NB4 (cell line): ENCODE measurements at regions not wholly inside any gene's neighbourhood (a gene's known extent, or its start where the extent isn't known, plus 50 kb on each side); places are given as distances from the start of the nearest gene placed in this dataset.

Source experiments
- DNase-seq: peaks from one replicate; pipeline ENCODE4 v3.0.0; 2010; ENCODE audit warnings: low read depth
- H3K4me3 ChIP-seq: one replicate; pipeline ENCODE4 v1.5.1; 2011; ENCODE audit warnings: mild to moderate bottlenecking, low read depth, low read length, moderate library complexity
- MAX ChIP-seq: IDR thresholded peaks from 2 replicates; pipeline ENCODE4 v1.6.1; 2011; ENCODE audit warnings: low read depth, low read length
- MYC ChIP-seq: IDR thresholded peaks from 2 replicates; pipeline ENCODE4 v1.6.1; 2011; ENCODE audit warnings: low read depth, low read length
- POLR2A ChIP-seq: IDR thresholded peaks from 2 replicates; pipeline ENCODE4 v1.6.1; 2011; ENCODE audit warnings: mild to moderate bottlenecking; ENCODE audit not compliant: insufficient read length; ENCODE audit errors: extremely low read depth
- TF ChIP-seq, protein P1 (sequence below): IDR thresholded peaks from one replicate; pipeline ENCODE4 v1.5.1; 2012; ENCODE audit warnings: low read depth, low read length

- no peak for DNase-seq
- H3K4me3 ChIP-seq = no peak overlapping the region
- TF ChIP-seq, protein P1, sequence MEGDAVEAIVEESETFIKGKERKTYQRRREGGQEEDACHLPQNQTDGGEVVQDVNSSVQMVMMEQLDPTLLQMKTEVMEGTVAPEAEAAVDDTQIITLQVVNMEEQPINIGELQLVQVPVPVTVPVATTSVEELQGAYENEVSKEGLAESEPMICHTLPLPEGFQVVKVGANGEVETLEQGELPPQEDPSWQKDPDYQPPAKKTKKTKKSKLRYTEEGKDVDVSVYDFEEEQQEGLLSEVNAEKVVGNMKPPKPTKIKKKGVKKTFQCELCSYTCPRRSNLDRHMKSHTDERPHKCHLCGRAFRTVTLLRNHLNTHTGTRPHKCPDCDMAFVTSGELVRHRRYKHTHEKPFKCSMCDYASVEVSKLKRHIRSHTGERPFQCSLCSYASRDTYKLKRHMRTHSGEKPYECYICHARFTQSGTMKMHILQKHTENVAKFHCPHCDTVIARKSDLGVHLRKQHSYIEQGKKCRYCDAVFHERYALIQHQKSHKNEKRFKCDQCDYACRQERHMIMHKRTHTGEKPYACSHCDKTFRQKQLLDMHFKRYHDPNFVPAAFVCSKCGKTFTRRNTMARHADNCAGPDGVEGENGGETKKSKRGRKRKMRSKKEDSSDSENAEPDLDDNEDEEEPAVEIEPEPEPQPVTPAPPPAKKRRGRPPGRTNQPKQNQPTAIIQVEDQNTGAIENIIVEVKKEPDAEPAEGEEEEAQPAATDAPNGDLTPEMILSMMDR = no peak
- no peak for TF ChIP-seq POLR2A
- no peak for TF ChIP-seq MYC
Measured at GRCh38 chr2:76472946-76473345, 762.2 kb upstream of the GCFC2 start.

DNA sequence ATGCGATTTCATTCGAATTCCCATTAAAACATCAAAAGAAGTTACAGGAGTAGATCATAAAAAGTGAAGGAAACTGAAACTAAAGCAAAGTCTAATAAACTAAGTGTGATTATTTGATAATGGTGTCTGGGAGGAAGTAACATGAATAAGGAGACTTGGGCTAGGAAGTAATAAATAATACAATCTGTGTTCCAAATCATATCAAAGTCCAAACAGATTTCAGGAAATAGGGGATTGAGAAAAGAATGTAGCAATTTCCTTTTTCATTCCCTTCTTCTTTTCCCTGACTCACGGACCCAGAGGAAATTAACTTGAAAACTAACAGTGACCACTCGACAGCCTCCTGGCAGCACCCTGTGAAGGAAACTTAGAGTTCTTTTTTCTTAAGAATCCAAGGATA, 758.4 kb upstream of the GCFC2 start:
- TF ChIP-seq MAX (no peak), MYC (no peak), POLR2A (no peak)
- TF ChIP-seq, protein P1 = no peak
- H3K4me3 ChIP-seq = no peak overlapping the region
- DNase-seq = no peak

- TF ChIP-seq MAX (no peak), POLR2A (no peak), MYC (no peak)
- TF ChIP-seq, protein P1 = no peak
- H3K4me3 ChIP-seq = no peak overlapping the region
- no peak for DNase-seq
Measured at GRCh38 chr2:76467326-76467725, 756.6 kb upstream of the GCFC2 start.

- H3K4me3 ChIP-seq = no peak overlapping the region
- DNase-seq = no peak
- no peak for TF ChIP-seq MYC
- TF ChIP-seq, protein P1 = no peak
- no peak for TF ChIP-seq POLR2A
- no peak for TF ChIP-seq MAX
Measured at GRCh38 chr2:76464310-76464709, 753.6 kb upstream of the GCFC2 start.

GRCh38 chr2:76461431-76461830, 750.7 kb upstream of the GCFC2 start:
- TF ChIP-seq MAX (no peak), POLR2A (no peak), MYC (no peak)
- TF ChIP-seq, protein P1 = no peak
- no peak overlapping the region for H3K4me3 ChIP-seq
- DNase-seq = no peak

GRCh38 chr2:76455910-76456309, 745.2 kb upstream of the GCFC2 start:
- TF ChIP-seq MAX (no peak), POLR2A (no peak), MYC (no peak)
- TF ChIP-seq, protein P1 = no peak
- H3K4me3 ChIP-seq = no peak overlapping the region
- no peak for DNase-seq
